Glomerular endothelial cell (primary cell): ENCODE measurements at regions not wholly inside any gene's neighbourhood (a gene's known extent, or its start where the extent isn't known, plus 50 kb on each side); places are given as distances from the start of the nearest gene placed in this dataset.
"Not testable (repeated sequence)": the region's sequence is repeated elsewhere in the genome, so short reads cannot be mapped to it uniquely, and the experiment has no call there.

Experiments used
- DNase-seq: peaks from one replicate; pipeline ENCODE4 v3.0.0-alpha.2; 2011; ENCODE audit warnings: low read depth, low spot score; ENCODE audit errors: extremely low read depth

DNA sequence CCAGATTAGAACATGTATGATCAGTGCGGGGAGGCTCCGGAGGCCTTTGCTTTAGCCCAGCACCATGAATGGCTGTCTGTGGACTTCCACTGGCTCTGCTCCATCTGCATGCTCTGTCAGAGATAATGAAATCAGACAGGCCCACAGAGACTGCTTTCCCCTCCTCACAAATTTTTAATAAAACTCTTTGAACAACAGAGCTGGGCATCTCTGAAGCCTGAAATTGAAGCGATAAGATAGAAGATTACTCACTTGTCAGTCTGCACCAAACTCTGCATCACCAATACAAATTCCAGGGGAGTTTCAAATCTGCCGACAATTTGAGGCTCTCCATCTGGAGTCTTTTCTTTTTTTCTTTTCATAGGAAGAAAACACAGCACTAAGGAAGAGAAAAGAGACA is 110.0 kb downstream of the DYRK2 start:
- DNase-seq, result no peak

DNA sequence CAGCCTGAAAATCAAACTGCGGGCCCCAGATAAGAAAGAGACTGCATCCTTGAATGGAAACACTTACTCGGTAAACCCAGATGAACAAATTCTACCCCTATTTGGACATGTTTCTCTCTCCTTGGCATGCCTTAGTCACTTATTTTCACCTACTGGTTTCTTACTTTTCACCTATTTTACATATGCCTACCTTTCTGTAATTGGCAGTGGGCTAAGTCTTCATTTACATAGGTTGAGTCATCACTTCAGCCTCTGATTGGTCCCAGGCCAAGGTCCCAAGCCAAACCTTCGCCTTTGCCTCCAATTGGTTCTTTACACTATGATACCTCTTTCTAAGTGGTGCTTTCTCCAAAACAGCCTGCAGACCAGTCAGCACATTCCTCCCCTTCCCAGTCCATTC is 111.3 kb downstream of the DYRK2 start:
- DNase-seq, result no peak

DNA sequence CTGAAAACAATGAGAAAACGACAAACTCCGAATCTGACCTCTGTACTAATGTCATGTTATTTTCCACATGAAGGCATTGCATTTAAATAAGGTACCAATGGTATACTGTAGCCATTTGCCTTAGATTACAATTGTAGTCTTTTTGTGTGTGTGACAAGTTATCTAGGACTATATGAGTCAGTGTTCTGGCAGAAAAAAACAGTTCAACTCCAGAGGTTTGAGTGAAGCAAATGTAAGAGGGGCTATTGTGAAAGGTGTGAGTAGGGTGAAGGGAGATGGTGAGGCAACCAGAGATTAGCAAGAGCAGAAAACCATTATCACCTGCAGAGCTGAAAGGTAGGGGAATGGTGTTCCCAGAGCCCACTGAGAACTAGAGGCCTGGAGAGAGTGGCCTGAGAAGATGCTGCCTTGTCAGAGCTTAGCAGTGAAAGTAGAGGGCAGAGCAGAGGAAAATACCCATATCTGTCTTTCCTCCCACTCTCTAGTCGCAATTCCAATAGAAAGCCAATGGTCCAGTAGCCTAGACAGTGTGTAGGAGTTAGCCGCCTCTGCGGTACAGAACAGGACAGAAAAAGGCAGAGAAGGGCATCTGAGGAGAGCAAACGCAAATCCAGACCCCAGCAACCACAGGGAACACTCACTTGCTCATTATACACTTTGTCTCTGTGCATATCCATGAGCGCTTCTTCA is 112.2 kb downstream of the DYRK2 start:
- DNase-seq, result no peak

DNA sequence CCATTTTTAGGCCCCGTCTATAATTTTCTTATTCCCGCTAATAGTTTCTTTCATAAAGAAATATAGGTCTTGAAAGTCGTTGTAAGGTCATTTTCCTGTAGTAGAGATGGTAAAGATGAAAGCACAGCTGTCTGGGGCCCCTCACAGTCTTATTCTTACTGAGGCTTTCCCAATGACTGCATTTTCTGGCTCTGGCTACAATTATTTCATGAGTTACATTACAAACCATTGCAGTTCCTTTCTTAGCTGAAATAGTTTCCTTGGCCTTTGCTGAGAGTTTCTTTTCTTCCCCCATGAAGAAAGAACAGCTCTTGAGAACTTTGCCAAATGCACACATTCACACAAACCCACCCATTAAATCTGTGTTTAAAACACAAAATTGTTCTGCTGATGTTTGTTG is 113.0 kb downstream of the DYRK2 start:
- no peak for DNase-seq

DNA sequence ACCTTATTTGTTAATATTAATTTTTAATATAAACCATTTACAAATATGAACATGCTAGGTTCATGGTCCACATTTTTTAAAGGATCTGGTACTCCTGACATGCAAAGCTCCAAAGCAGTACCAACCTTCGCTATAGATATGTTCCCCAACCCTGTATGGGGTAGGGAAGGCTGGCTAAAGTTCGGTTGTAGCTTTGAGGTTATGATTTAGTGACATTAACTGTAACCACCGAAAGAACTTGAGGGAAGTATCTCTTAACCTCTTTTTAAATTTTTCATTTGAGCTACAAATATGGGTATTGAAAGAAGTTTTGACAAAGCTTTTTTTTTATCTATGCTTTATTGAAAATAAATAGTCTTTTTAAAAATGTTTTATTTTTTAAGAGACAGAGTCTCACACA is 115.5 kb downstream of the DYRK2 start:
- no peak for DNase-seq

DNA sequence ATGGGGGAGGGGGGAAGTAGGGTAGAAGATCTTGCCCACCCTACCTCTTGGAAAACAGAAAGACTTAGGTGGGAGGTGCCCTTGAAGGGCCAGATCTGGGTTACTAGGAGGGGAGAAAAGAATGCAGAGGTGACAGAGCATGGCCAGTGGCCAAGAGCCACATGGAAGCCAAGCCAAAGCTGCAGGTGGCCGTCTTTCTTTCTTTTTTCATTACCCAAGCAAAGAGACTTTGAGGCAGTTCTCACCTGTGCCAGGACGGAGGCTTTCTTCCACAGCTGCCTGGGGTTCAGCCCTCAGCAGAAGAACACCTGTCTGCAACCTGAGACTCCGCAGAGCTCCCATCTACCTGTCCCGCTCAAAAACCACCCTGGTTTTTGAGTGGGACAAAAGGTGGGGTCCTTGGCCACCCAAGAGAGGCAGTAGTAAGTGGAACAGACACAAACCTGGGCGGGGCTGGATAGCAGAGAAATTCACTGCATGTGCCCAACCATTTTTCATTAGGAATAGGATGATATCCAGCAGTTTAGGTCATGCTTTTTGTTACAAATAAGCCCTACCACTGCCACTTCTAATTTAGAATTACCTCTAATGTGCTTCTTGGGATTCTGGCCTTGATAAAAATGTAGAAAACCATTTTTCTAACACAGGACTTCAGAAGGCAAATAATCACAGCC is 116.5 kb downstream of the DYRK2 start:
- DNase-seq, result no peak

DNA sequence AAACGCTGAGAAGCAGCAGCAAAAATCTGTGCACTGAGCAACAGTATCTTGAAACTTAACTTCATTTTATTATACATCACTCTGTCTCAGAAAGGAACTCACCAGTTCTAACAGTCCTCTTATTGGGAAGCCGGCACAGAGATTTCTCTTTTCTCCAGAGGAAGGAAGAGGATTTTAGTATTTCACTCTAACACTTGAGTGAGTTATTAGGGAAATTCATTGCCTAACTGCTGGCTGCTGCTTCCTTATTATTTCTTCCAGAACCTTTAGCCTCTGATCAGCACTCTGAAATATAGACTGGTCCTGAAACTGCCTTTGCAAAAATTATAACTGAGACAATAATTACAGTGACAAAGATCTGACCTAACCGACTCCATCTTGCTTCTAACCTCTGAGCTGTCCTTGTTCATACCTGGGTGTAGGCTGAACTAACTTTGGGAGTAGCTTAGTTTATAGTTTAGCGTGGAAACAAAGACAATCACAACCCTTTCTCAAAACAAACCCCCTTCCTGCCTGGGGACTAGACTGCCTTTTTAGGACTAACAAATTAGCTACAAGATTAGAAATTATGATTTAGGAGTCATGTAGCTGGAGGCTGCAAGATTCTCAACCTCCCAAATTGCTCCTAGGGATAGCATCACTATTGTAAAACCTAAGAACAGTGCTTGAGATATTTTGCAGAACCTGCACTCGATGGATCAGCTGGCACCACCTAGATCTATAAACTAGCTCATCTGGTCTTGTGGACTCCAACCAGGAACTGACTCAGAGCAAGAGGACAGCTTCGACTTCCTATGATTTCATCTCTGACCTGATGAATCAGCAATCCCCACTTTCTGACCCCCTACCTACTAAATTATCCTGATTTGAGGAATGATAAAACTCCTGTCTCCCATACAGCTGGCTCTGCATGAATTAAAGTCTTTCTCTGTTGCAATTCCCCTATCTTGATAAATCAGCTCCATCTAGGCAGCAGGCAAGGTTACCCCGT is 117.5 kb downstream of the DYRK2 start:
- no peak for DNase-seq

DNA sequence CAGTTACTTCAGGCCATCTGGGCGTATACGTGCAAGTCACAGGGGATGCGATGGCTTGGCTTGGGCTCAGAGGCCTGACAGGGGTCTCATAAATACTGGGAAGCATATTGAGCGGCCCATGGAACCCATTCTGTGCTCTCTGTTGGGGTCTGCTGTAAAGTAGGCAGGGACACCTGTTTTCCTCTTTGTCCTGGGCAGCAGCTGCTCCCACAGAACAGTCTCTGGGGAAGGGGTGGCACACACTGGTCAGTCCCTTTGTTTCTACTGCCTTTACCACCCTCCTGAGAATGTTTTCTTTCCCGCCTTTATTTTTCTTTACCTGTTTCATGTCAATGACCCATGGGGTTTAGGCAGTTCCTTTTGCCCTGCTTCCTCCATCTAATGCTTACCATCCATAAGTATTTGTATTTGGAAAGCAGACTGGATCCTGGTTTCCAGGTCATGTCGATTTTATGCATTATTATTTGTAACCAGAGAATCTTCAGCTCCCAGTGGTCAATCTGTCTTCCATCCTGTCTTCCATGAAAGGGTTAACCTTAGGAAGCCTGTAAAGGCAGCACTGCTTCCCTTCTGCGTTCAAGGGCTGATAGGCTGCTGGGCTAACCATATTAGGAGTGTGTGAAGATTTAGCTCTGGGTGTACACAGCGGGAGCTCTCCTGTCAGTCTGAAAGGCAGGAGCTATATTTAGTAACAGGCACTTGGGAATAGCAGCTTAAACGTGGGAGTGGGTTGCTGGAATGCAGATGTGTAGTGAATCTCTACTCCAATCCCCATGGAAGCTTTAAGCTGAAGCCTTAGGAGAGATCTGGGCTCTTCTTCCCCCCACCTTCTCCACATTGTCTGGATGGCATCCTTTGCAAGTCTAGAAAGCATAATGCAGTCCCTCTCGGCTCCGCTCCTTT is 124.0 kb downstream of the DYRK2 start:
- DNase-seq, result no peak

DNA sequence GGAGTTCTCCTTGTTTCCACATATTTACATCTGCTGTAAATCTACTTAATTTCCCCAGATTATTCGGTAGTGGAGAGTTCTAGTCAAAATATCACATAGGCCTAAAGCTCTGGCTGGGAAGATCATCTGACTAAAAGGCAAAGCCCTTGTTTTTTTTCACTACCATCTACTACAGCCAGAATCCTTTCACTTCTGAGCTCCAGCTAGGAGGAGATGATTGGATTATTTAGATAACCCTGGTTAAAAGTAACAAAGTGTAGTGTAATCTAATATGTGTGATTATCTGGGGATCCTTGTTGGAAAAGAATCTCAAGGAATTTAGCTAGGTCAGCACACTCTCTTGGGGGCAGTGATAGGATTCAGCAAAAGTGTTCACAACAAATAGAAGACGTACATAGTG is 125.4 kb downstream of the DYRK2 start:
- no peak for DNase-seq

DNA sequence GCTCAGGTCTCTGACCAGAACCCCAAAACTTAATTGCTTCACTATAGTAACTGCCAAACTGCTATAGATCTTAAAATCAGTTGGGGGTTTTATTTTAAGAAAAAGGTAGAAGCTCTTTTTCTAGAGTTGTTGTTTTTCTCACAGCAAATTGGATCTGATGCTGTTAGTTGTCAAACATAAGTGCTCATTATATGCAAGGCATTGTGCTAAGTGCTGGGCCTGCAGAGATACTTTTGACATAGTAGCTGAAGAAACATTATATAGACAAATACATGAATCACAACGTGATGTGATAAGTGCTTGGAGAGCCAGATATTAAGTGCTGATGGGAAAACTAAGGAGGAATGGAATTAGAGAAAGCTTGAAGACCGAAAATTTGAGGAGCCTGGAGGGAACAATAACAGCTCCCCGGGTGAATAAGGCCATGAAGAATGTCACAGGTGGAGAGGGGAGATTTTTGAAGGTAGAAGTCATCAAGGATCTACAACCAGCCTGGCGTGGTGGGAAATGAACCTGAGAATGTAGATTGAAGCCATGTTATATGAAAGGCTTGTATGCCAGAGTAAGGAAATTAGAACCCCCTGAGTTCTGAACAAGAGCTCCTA is 126.5 kb downstream of the DYRK2 start:
- DNase-seq, result no peak

DNA sequence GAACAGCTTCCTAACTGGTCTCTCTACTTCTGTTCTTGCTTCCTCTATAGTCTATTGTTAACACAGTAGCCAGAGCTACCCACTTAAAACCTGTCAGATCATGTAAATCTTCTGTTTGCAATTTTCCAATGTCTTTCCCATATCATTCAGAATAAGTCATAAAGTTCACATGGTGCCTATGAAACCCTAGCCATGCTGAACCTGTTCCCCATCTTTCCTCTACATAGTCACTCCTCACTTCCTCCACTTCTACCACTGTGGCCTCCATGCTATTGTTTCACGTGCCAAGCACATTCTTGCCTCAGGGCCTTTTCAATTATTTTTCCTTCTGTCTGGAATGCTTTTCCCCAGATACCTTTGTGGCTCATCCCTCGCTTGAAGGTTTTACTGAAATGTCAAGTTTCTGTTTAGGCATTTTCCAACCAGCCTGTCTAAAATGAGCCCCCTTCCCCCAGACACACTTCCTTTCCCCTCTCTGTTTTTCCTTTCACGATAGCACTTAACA is 132.1 kb downstream of the DYRK2 start:
- no peak for DNase-seq

DNA sequence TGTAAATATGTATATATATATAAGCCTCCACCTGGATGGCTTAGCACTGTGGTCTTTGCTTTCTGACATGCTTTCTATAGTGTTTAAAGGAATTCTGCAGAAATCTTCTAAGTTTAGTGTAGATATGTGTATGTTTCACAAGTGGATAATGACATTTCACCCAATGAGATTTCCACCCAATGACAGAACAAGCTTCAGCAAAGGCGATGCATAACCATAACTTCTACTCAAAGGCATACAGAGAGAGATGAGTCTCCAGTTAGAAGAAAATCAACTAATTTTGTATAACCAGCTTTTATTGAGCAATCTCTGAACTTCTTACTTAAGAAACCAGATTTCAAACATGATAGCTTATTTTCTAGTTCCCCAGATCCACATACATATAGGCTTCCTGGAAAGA is 134.0 kb downstream of the DYRK2 start:
- no peak for DNase-seq

DNA sequence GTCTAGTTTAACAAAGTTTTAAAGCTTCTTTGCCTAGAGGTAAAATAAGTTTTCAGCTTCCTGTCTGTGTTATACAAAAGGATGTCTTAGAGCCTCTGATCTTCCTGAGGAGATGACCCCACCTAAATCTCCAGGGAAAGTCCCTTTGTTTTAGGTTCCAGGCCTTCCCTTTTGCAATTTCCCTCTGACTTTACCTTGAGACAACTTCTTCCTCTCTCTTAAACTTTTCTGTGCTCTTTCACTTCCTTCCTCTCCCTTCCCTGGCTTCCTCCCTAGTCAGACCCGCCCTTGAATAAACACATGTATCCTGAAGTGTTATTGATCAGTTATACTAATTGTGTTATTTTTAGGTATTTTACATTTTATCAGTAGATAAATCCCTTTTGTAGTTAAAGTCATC is 134.8 kb downstream of the DYRK2 start:
- no peak for DNase-seq

DNA sequence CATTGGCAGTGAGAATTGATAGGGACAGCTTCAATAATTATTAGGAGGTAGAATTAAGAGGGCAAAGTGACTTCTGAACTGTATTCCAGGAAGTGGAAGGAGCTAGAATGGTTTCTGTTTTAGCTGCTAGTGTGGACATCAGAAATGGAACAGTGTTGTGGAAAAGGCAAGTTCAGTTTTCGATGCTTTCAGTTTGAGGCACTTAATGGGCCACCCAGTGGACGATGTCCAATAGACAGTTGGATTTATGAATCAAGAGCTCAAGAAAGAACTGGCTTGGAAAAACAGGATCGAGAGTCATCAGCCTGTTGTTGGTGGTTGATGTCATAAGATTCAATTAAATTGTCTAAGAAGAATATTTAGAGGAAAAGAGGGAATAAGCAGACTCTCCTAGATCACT is 136.3 kb downstream of the DYRK2 start:
- no peak for DNase-seq

DNA sequence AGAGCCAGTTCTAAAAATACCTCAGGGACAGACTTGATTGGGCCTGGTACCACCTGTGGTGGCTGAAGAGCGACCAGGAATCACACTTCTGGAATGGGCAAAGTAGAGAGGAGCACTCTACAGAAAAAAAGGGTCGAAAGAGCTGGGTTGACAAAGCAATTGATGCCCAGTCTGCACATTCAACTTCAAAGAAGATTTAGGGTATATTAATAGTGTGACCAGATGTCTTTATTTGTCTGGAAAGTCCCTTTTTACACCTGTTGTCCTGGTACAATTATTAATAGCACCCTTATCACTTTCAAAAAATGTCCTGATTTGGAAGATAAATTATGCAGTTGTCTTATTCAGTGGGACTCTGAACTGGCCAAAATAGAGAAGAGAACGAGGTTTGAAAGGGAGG is 137.5 kb downstream of the DYRK2 start:
- no peak for DNase-seq

DNA sequence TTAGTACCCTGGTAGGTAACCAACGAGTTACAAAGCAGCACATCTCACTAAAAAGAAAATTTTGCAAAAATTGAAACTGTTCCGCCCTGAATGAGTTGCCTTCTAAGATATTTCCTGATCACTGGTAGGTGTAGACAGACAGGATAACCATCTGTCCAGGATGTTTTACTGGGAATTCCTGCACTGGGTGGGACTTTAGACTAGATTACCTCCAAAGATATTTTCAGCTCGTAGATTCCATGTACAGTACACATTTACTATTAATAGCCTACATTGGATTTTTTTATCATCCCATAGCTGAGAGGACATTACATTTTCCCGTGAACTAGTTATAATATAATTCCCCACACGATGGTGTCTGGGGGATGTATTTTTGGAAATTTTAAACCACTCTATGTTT is 139.6 kb downstream of the DYRK2 start:
- DNase-seq, result no peak

DNA sequence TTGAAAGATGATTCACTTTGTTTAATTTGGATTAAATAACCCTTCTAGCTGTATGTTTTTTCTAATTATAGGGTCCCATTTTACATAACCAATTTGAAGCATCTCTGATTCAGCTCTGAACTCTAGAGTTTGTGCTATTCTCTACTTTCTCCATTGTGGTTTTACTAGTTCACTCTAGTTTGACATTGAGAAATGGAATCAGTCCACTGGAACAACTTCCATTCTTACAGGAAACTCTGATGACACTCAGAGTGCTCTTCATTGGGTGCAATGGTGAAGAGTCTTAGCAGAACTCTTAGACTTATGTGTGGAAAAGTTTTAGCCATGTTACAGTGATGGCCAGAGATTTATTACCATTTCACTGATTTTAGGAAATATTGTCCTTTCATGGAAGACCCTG is 140.7 kb downstream of the DYRK2 start:
- no peak for DNase-seq

DNA sequence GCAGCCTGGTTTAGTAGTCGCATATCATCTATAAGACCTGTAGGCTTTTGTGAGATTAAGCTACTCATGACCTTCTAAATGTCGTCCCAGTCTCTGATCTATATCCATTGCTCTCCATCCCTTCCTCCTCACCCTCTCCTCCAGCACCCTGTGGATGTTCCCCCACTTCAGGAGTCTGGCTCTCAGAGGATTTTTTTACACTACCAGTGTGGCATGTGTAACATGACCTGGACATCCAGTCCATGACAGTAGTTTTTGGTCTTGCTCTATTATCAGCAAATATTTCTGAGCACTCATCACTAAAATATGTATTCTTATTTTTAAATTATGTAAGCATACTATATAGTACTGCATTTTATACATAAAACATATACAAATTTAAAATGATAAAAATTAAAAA is 142.1 kb downstream of the DYRK2 start:
- DNase-seq, result no peak

DNA sequence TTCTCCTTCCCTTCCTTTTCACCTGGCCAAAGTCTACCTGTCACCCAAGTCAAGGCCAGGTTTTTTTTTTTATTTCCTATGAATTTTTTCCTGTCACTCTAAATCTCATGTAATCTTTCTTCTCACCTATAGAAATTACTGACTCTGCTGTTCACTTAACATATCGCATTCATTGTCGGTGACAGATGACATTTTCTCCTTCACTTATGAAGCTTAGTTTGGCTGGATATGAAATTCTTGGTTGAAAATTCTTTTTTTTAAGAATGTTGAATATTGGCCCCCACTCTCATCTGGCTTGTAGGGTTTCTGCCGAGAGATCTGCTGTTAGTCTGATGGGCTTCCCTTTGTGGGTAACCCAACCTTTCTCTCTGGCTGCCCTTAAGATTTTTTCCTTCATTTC is 142.8 kb downstream of the DYRK2 start:
- not testable (repeated sequence) for DNase-seq

DNA sequence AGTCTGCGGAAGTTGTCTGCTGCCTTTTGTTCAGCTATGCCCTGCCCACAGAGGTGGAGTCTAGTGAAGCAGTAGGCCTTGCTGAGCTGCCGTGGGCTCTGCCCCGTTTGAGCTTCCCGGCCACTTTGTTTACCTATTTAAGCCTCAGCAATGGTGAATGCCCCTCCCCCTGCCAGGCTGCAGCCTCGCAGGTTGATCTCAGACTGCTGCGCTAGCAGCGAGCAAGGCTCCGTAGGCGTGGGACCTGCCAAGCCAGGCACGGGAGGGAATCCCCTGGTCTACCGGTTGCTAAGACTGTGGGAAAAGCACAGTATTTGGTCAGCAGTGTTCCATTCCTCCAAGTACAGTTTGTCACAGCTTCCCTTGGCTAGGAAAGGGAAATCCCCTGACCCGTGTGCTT is 143.6 kb downstream of the DYRK2 start:
- no peak for DNase-seq
